HFF-Myc (cell line): ENCODE measurements at regions not wholly inside any gene's neighbourhood (a gene's known extent, or its start where the extent isn't known, plus 50 kb on each side); places are given as distances from the start of the nearest gene placed in this dataset.

Experiments
- DNase-seq: peaks from one replicate; pipeline ENCODE4 v3.0.0-alpha.2; 2011; ENCODE audit warnings: low read depth; ENCODE audit errors: extremely low read depth
- H3K4me3 ChIP-seq: replicated peaks from 2 replicates; pipeline ENCODE4 v1.5.1; 2011; ENCODE audit warnings: low read depth, mild to moderate bottlenecking, control low read depth, low read length
- TF ChIP-seq, protein P1 (sequence below): IDR thresholded peaks from 2 replicates; pipeline ENCODE4 v1.5.1; 2012; ENCODE audit warnings: mild to moderate bottlenecking, low read depth, low read length, control low read depth; ENCODE audit errors: missing control alignments

DNA sequence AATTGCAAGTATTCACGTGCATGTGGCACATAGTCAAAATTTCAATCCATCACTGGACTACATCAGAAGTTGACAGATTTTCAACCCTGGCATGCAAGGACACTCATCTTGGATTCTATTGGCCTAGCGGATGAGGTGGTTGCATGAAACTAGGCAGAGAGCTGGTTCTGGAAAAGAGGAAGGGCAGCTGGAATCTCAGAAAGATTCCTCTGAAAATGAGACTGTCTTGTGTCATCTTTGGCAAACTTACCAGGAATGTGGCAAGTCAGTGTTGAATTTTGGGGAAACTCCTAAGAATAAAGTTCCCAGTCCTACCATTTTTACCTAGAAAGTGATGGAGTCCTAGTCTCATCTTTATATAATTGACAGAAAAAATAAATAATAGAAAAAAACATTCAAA, 384.3 kb upstream of the NR2F2 start:
- TF ChIP-seq, protein P1, sequence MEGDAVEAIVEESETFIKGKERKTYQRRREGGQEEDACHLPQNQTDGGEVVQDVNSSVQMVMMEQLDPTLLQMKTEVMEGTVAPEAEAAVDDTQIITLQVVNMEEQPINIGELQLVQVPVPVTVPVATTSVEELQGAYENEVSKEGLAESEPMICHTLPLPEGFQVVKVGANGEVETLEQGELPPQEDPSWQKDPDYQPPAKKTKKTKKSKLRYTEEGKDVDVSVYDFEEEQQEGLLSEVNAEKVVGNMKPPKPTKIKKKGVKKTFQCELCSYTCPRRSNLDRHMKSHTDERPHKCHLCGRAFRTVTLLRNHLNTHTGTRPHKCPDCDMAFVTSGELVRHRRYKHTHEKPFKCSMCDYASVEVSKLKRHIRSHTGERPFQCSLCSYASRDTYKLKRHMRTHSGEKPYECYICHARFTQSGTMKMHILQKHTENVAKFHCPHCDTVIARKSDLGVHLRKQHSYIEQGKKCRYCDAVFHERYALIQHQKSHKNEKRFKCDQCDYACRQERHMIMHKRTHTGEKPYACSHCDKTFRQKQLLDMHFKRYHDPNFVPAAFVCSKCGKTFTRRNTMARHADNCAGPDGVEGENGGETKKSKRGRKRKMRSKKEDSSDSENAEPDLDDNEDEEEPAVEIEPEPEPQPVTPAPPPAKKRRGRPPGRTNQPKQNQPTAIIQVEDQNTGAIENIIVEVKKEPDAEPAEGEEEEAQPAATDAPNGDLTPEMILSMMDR: no peak
- DNase-seq: no peak
- no peak overlapping the region for H3K4me3 ChIP-seq

DNA sequence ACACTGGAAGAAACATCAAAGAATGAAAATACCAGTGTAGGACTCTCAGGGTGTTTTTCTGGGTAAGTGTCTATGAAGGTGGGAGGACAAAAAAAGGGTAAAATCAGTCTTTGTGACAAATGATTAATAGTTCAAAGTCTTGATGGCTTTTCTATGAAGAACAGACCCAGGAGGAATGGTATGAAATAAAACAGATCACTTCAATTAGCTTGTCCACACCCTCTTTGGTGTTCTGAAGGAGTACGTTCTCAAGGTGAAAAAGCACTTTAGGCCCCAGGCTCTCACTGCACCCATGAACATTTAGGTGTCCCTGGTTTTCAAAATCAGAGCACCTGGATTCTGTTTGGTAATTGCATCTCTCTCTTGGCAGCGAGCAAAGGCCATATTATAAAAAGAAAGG, 383.6 kb upstream of the NR2F2 start:
- DNase-seq: no peak
- TF ChIP-seq, protein P1: no peak
- no peak overlapping the region for H3K4me3 ChIP-seq

DNA sequence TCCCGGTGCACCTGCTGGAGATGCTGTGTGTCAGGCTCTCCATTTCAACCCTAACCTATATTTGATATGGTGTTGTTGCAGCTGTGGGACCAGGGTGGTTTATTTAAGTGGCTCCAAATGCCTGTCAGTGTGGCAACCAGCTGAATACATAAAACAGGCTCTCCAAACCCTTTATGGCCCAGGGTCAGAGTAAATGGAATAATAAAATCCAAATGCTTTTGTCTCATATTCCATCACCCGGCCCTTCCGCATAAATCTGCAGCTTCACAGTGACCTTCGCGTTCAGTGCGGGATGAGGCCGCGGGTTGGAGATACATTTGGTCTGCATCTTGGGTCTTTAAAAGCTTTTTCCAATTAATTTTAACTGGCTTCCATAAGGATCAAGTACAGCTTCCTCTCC, 382.1 kb upstream of the NR2F2 start:
- peak; percentile 77 for DNase-seq
- TF ChIP-seq, protein P1: no peak
- no peak overlapping the region for H3K4me3 ChIP-seq

DNA sequence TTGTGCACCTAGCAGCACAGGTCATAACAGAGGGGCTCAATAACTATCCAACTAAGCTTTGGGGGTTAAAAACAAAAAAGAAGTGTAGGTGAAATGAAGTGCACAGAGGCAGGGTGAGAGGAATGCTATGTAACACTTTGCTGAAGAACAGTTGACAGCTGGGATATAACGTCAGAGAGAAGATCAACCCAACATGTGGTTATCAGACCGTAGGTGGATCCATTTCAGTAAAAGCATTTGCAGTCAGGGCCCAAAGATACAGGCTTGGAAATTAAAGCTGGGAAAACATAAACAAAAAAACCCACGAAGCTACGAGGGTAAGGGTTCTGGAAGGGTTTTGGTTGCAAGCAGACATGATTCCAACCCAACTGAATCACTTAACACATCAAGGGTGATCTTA, 377.5 kb upstream of the NR2F2 start:
- DNase-seq: no peak
- H3K4me3 ChIP-seq: no peak overlapping the region
- TF ChIP-seq, protein P1: no peak

DNA sequence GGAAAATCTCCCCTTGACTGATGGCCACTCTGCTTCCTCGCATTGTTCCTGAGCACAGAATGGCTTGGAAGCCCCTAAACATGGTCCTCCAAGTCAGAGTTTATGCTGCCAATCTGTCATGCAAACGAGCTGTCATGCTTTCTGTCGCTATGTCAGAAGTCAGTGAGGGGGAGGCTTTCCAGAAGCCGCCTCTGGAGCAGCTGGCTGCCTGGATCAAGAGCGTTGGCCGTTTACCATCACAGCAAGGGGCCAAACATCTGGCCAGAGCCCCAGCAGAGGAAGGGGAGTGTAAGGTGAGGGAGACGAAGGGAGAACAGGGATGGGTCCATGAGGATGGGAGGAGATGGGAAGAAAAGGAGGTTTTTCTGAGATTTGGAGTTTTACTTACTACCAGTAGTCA, 372.6 kb upstream of the NR2F2 start:
- TF ChIP-seq, protein P1: no peak
- H3K4me3 ChIP-seq: no peak overlapping the region
- no peak for DNase-seq

DNA sequence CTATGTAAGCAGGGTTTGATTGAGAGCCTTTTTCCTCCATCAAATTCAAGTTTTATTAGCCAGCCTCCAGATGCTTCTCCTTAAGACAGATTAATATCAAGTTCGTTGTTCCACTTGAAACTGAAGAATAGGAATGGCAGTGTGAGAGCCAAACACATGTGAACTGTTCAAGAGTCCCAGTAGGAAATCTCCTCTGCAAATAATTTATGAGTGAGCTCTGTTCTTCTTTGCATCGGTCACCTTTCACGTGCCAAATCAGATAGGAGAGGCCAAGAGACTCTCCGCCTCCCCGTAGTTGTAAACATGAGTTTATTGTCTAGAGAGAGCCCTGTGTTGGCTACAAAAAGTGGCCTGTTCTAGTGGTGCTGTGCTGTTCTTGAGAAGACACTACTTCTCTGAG, 372.1 kb upstream of the NR2F2 start:
- H3K4me3 ChIP-seq: no peak overlapping the region
- DNase-seq: no peak
- TF ChIP-seq, protein P1: no peak

DNA sequence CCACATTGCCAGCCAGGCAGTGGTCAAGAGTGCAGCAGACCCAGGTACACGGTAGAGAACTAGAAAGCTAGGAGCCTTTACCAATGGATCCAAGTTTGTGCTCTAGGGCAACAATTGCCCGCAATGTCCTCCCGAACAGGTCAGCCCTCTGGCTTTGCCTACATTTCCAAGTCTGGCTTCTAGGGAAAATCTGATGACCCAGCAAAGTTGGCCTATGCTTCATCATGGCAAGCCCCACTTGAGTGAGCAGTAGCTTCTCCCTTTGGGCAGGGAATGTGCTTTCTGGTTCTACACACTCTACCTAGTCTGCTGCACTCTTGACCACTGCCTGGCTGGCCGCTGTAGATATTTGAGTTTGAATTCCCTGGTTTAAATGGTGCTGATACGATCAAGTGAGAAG, 361.6 kb upstream of the NR2F2 start:
- DNase-seq: no peak
- no peak overlapping the region for H3K4me3 ChIP-seq
- TF ChIP-seq, protein P1: no peak
